ENCODE measurements at regions not wholly inside any gene's neighbourhood (a gene's known extent, or its start where the extent isn't known, plus 50 kb on each side); places are given as distances from the start of the nearest gene placed in this dataset.

GRCh38 chr7:21173436-21173835 lies 254.4 kb upstream of the SP4 start:
- no peak overlapping the region for H3K4me3 ChIP-seq (ENCODE audit: low read length)
- DNase-seq (ENCODE audit: low read depth, low spot score): no peak

GRCh38 chr7:21175714-21176113 lies 252.2 kb upstream of the SP4 start:
- DNase-seq (ENCODE audit: low read depth, low spot score): no peak
- H3K4me3 ChIP-seq (ENCODE audit: low read length): no peak overlapping the region

- no peak for DNase-seq (ENCODE audit: low read depth, low spot score)
- no peak overlapping the region for H3K4me3 ChIP-seq (ENCODE audit: low read length)
Observed at GRCh38 chr7:21184942-21185652, 242.8 kb upstream of the SP4 start.

GRCh38 chr7:21185653-21186265 lies 242.1 kb upstream of the SP4 start:
- H3K4me3 ChIP-seq (ENCODE audit: low read length): no peak overlapping the region
- no peak for DNase-seq (ENCODE audit: low read depth, low spot score)

- DNase-seq (ENCODE audit: low read depth, low spot score): no peak
- H3K4me3 ChIP-seq (ENCODE audit: low read length): no peak overlapping the region
Observed at GRCh38 chr7:21191321-21192073, 236.4 kb upstream of the SP4 start.

GRCh38 chr7:21192657-21193056 lies 235.2 kb upstream of the SP4 start:
- H3K4me3 ChIP-seq (ENCODE audit: low read length): no peak overlapping the region
- no peak for DNase-seq (ENCODE audit: low read depth, low spot score)

GRCh38 chr7:21193895-21194294 lies 234.0 kb upstream of the SP4 start:
- no peak for DNase-seq (ENCODE audit: low read depth, low spot score)
- H3K4me3 ChIP-seq (ENCODE audit: low read length): no peak overlapping the region

- DNase-seq (ENCODE audit: low read depth, low spot score): no peak
- no peak overlapping the region for H3K4me3 ChIP-seq (ENCODE audit: low read length)
Observed at GRCh38 chr7:21194936-21195335, 232.9 kb upstream of the SP4 start.

- no peak overlapping the region for H3K4me3 ChIP-seq (ENCODE audit: low read length)
- no peak for DNase-seq (ENCODE audit: low read depth, low spot score)
Observed at GRCh38 chr7:21198921-21199320, 229.0 kb upstream of the SP4 start.

GRCh38 chr7:21200503-21200902 lies 227.4 kb upstream of the SP4 start:
- no peak overlapping the region for H3K4me3 ChIP-seq (ENCODE audit: low read length)
- no peak for DNase-seq (ENCODE audit: low read depth, low spot score)

GRCh38 chr7:21214657-21215056 lies 213.2 kb upstream of the SP4 start:
- no peak overlapping the region for H3K4me3 ChIP-seq (ENCODE audit: low read length)
- DNase-seq (ENCODE audit: low read depth, low spot score): no peak

- H3K4me3 ChIP-seq (ENCODE audit: low read length): no peak overlapping the region
- no peak for DNase-seq (ENCODE audit: low read depth, low spot score)
Observed at GRCh38 chr7:21215307-21215706, 212.6 kb upstream of the SP4 start.

GRCh38 chr7:21217365-21217764 lies 210.5 kb upstream of the SP4 start:
- no peak for DNase-seq (ENCODE audit: low read depth, low spot score)
- no peak overlapping the region for H3K4me3 ChIP-seq (ENCODE audit: low read length)

- no peak for DNase-seq (ENCODE audit: low read depth, low spot score)
- no peak overlapping the region for H3K4me3 ChIP-seq (ENCODE audit: low read length)
Observed at GRCh38 chr7:21218155-21218554, 209.7 kb upstream of the SP4 start.

- no peak for DNase-seq (ENCODE audit: low read depth, low spot score)
- no peak overlapping the region for H3K4me3 ChIP-seq (ENCODE audit: low read length)
Observed at GRCh38 chr7:21221130-21221529, 206.8 kb upstream of the SP4 start.

GRCh38 chr7:21238400-21239116 lies 189.3 kb upstream of the SP4 start:
- no peak overlapping the region for H3K4me3 ChIP-seq (ENCODE audit: low read length)

GRCh38 chr7:21243265-21243664 lies 184.6 kb upstream of the SP4 start:
- no peak overlapping the region for H3K4me3 ChIP-seq (ENCODE audit: low read length)
- no peak for DNase-seq (ENCODE audit: low read depth, low spot score)

More at GRCh38 chr7:21238400-21239116, 189.3 kb upstream of the SP4 start:
- no peak for DNase-seq (ENCODE audit: low read depth, low spot score)

GRCh38 chr7:21251151-21251800 lies 176.6 kb upstream of the SP4 start:
- H3K4me3 ChIP-seq (ENCODE audit: low read length): no peak overlapping the region
- no peak for DNase-seq (ENCODE audit: low read depth, low spot score)

Measured in Jurkat, Clone E6-1 (cell line).